Calu3 (cell line): ENCODE measurements at regions not wholly inside any gene's neighbourhood (a gene's known extent, or its start where the extent isn't known, plus 50 kb on each side); places are given as distances from the start of the nearest gene placed in this dataset.

Experiments used
- BruUV-seq: library from RNA; stranded (reverse); fragments of 400-500 nt; replicated peaks from 2 replicates; lab custom pipeline; 2021; lab: Mats Ljungman, UMichigan
- CTCF ChIA-PET: fragments of 300-600 bp; sonication (Branson Sonifier 250); formaldehyde crosslinking; loops from one replicate; lab custom pipeline; 2022; ENCODE audit warnings: antibody characterized with exemption; lab: Charles Lee
- DNase-seq: peaks from one replicate; pipeline ENCODE4 v3.0.0; 2022
- H3K27ac Mint-ChIP-seq: one replicate; pipeline ENCODE4 v1.8.0; 2022; ENCODE audit warnings: mixed read lengths; ENCODE audit not compliant: unreplicated experiment
- H3K27me3 Mint-ChIP-seq: one replicate; pipeline ENCODE4 v1.8.0; 2022; ENCODE audit warnings: mixed read lengths; ENCODE audit not compliant: unreplicated experiment
- H3K36me3 Mint-ChIP-seq: one replicate; pipeline ENCODE4 v1.8.0; 2022; ENCODE audit warnings: mild to moderate bottlenecking, moderate library complexity, mixed read lengths; ENCODE audit not compliant: insufficient read depth, unreplicated experiment
- H3K4me1 Mint-ChIP-seq: one replicate; pipeline ENCODE4 v1.8.0; 2022; ENCODE audit warnings: mild to moderate bottlenecking, low read depth, mixed read lengths; ENCODE audit not compliant: unreplicated experiment
- H3K4me3 Mint-ChIP-seq: one replicate; pipeline ENCODE4 v1.8.0; 2022; ENCODE audit warnings: mild to moderate bottlenecking, low read depth, moderate library complexity, mixed read lengths; ENCODE audit not compliant: unreplicated experiment
- H3K9me3 Mint-ChIP-seq: one replicate; pipeline ENCODE4 v1.8.0; 2022; ENCODE audit warnings: low read depth, mixed read lengths; ENCODE audit not compliant: unreplicated experiment
- CTCF ChIP-seq: fragments of 200-600 bp; IDR thresholded peaks from one replicate; pipeline ENCODE4 v1.8.0; 2022; ENCODE audit warnings: antibody characterized with exemption; ENCODE audit not compliant: unreplicated experiment
- intact Hi-C: fragments of 100-400 bp; cut with micrococcal nuclease; formaldehyde crosslinking; loops from one replicate; pipeline ENCODE4 v1.10.0; 2022; ENCODE audit not compliant: unreplicated experiment

- CTCF ChIA-PET, result interaction anchor here (0.8 to 1.7 kb wide), 2 partner anchors 10 to 12 kb away, joined by 3 to 4 read pairs; no protein-coding TSS in a partner anchor
- Mint-ChIP-seq H3K36me3 (no peaks in the 10 kb centered on the region), H3K27me3 (peaks cover 98% of the 10 kb centered on the region), H3K4me3 (no peak overlapping the region), H3K9me3 (no peaks in the 10 kb centered on the region), H3K4me1 (no peaks in the 10 kb centered on the region), H3K27ac (no peak overlapping the region)
- intact Hi-C loops, result no loop called here
- no peak for DNase-seq
- TF ChIP-seq CTCF, result no peak
- no TSS peak for BruUV-seq
Observed at GRCh38 chr7:45239486-45239885, 81.9 kb downstream of the RAMP3 start.

GRCh38 chr7:45240273-45240771 is 82.7 kb downstream of the RAMP3 start:
- CTCF ChIA-PET, result no interaction called here

GRCh38 chr7:45240926-45241325 is 83.3 kb downstream of the RAMP3 start:
- H3K27ac Mint-ChIP-seq, result no peak overlapping the region
- BruUV-seq, result no TSS peak
- H3K36me3 Mint-ChIP-seq, result no peaks in the 10 kb centered on the region
- no peak overlapping the region for H3K4me3 Mint-ChIP-seq
- CTCF ChIA-PET, result no interaction called here
- intact Hi-C loops, result no loop called here
- DNase-seq, result no peak
- no peaks in the 10 kb centered on the region for H3K9me3 Mint-ChIP-seq
- peaks cover 98% of the 10 kb centered on the region for H3K27me3 Mint-ChIP-seq
- no peak for TF ChIP-seq CTCF
- no peaks in the 10 kb centered on the region for H3K4me1 Mint-ChIP-seq

More at GRCh38 chr7:45240273-45240771, 82.7 kb downstream of the RAMP3 start:
- intact Hi-C loops, result no loop called here
- Mint-ChIP-seq H3K36me3 (no peaks in the 10 kb centered on the region), H3K27ac (no peak overlapping the region), H3K4me1 (no peaks in the 10 kb centered on the region), H3K27me3 (peaks cover 98% of the 10 kb centered on the region), H3K4me3 (no peak overlapping the region), H3K9me3 (no peaks in the 10 kb centered on the region)
- no peak for TF ChIP-seq CTCF
- no peak for DNase-seq
- no TSS peak for BruUV-seq

GRCh38 chr7:45241339-45242109 is 83.9 kb downstream of the RAMP3 start:
- Mint-ChIP-seq H3K27me3 (peaks cover 98% of the 10 kb centered on the region), H3K36me3 (no peaks in the 10 kb centered on the region), H3K4me3 (no peak overlapping the region), H3K9me3 (no peaks in the 10 kb centered on the region), H3K4me1 (no peaks in the 10 kb centered on the region), H3K27ac (no peak overlapping the region)
- no TSS peak for BruUV-seq
- intact Hi-C loops, result no loop called here
- CTCF ChIA-PET, result interaction anchor here (0.8 kb wide), 1 partner anchor 31 kb away, joined by 4 read pairs; no protein-coding TSS in a partner anchor
- TF ChIP-seq CTCF, result no peak
- no peak for DNase-seq
